ENCODE measurements at regions not wholly inside any gene's neighbourhood (a gene's known extent, or its start where the extent isn't known, plus 50 kb on each side); places are given as distances from the start of the nearest gene placed in this dataset.

DNA sequence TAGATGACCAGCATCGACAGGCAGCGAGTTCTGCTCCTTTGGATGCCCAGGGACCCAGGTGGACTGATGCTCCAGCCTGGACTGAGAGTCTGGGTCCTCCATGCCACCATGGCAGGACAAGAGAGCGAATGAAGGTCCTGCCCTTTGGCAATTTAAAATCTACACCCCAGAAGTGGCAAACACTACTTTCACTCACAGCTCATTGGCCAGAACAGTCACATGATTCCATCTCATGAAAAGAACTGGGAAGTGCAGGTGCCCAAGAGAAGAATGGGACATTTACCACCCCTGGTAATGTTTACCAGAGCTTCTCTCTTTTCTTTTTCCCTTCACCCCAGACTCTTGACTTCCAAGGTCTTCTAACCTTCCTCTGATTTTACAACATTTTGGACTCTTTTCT, 87.8 kb upstream of the SLCO3A1 start:
- H3K79me2 ChIP-seq (replicated peaks; ENCODE audit: insufficient read depth): no peaks in the 10 kb centered on the region
- ATAC-seq (no peak), DNase-seq (ENCODE audit: low spot score) (no peak)
- H3K27me3 ChIP-seq (ENCODE audit: insufficient read depth): no peaks in the 10 kb centered on the region
- peaks cover 14% of the 10 kb centered on the region for H3K4me1 ChIP-seq (ENCODE audit: insufficient read depth)
- TF ChIP-seq, protein P1, sequence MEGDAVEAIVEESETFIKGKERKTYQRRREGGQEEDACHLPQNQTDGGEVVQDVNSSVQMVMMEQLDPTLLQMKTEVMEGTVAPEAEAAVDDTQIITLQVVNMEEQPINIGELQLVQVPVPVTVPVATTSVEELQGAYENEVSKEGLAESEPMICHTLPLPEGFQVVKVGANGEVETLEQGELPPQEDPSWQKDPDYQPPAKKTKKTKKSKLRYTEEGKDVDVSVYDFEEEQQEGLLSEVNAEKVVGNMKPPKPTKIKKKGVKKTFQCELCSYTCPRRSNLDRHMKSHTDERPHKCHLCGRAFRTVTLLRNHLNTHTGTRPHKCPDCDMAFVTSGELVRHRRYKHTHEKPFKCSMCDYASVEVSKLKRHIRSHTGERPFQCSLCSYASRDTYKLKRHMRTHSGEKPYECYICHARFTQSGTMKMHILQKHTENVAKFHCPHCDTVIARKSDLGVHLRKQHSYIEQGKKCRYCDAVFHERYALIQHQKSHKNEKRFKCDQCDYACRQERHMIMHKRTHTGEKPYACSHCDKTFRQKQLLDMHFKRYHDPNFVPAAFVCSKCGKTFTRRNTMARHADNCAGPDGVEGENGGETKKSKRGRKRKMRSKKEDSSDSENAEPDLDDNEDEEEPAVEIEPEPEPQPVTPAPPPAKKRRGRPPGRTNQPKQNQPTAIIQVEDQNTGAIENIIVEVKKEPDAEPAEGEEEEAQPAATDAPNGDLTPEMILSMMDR (conservative IDR thresholded peaks at IDR 0.05; ENCODE audit: low read depth in 2 of 2): no peak
- TF ChIP-seq EZH2phosphoT487 (IDR thresholded peaks at IDR 0.05; ENCODE audit: unreplicated experiment) (no peak), NANOG (IDR thresholded peaks at IDR 0.05; ENCODE audit: borderline replicate concordance) (no peak), POLR2AphosphoS5 (IDR thresholded peaks at IDR 0.05; ENCODE audit: low read depth) (no peak), ZNF462 (CRISPR knock-in tag; IDR thresholded peaks at IDR 0.05) (no peak), ZNF331 (CRISPR knock-in tag; IDR thresholded peaks at IDR 0.05; ENCODE audit: low read depth) (no peak), ZNF114 (CRISPR knock-in tag; IDR thresholded peaks at IDR 0.05) (no peak), CREB1 (CRISPR knock-in tag; IDR thresholded peaks at IDR 0.05; ENCODE audit: low read depth) (no peak), STAT1 (IDR thresholded peaks at IDR 0.05; ENCODE audit: unreplicated experiment) (no peak)
- TF ChIP-seq, protein P2, sequence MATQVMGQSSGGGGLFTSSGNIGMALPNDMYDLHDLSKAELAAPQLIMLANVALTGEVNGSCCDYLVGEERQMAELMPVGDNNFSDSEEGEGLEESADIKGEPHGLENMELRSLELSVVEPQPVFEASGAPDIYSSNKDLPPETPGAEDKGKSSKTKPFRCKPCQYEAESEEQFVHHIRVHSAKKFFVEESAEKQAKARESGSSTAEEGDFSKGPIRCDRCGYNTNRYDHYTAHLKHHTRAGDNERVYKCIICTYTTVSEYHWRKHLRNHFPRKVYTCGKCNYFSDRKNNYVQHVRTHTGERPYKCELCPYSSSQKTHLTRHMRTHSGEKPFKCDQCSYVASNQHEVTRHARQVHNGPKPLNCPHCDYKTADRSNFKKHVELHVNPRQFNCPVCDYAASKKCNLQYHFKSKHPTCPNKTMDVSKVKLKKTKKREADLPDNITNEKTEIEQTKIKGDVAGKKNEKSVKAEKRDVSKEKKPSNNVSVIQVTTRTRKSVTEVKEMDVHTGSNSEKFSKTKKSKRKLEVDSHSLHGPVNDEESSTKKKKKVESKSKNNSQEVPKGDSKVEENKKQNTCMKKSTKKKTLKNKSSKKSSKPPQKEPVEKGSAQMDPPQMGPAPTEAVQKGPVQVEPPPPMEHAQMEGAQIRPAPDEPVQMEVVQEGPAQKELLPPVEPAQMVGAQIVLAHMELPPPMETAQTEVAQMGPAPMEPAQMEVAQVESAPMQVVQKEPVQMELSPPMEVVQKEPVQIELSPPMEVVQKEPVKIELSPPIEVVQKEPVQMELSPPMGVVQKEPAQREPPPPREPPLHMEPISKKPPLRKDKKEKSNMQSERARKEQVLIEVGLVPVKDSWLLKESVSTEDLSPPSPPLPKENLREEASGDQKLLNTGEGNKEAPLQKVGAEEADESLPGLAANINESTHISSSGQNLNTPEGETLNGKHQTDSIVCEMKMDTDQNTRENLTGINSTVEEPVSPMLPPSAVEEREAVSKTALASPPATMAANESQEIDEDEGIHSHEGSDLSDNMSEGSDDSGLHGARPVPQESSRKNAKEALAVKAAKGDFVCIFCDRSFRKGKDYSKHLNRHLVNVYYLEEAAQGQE (IDR thresholded peaks at IDR 0.05; ENCODE audit: unreplicated experiment): no peak
- H2AFZ ChIP-seq: no peak overlapping the region
- 0 out of 2 replicates have a peak, but pooled peaks cover 5% of the 10 kb centered on the region for H3K9me2 ChIP-seq (ENCODE audit: insufficient read depth)
- H3K4me3 ChIP-seq: no peak overlapping the region
- Mint-ChIP-seq H3K4me3 (no peak overlapping the region), H3K27me3 (ENCODE audit: insufficient read depth, low read depth, poor library complexity) (peaks cover 5% of the 10 kb centered on the region), H3K36me3 (ENCODE audit: low read depth) (no peaks in the 10 kb centered on the region), H3K27ac (no peak overlapping the region), H3K9me3 (no peaks in the 10 kb centered on the region), H3K4me1 (peaks cover 24% of the 10 kb centered on the region)
- H3K36me3 ChIP-seq (ENCODE audit: insufficient read depth): no peaks in the 10 kb centered on the region
- no peaks in the 10 kb centered on the region for H4K20me1 ChIP-seq (replicated peaks; ENCODE audit: insufficient read depth)
- no peaks in the 10 kb centered on the region for H3F3A ChIP-seq (replicated peaks; ENCODE audit: low read depth)
- H3K27ac ChIP-seq (ENCODE audit: low read depth): no peak overlapping the region
- no peak overlapping the region for H3K4me2 ChIP-seq
